WERI-Rb-1 (cell line): ENCODE measurements at regions not wholly inside any gene's neighbourhood (a gene's known extent, or its start where the extent isn't known, plus 50 kb on each side); places are given as distances from the start of the nearest gene placed in this dataset.
"Not testable (repeated sequence)": the region's sequence is repeated elsewhere in the genome, so short reads cannot be mapped to it uniquely, and the experiment has no call there.

Experiments used
- DNase-seq: peaks from one replicate; pipeline ENCODE4 v3.0.0-alpha.2; 2020
- H3K27ac ChIP-seq: fragments of 250-450 bp; sonication (Bioruptor Pico); 2 replicates; pipeline ENCODE4 v1.5.1; 2020; ENCODE audit warnings: mild to moderate bottlenecking, moderate library complexity
- H3K27me3 ChIP-seq: fragments of 250-450 bp; sonication (Bioruptor Pico); 2 replicates; pipeline ENCODE4 v1.5.1; 2021; ENCODE audit warnings: mild to moderate bottlenecking, low read depth, moderate library complexity; ENCODE audit not compliant: insufficient read depth, severe bottlenecking
- H3K36me3 ChIP-seq: fragments of 250-450 bp; sonication (Bioruptor Pico); 2 replicates; pipeline ENCODE4 v1.5.1; 2020; ENCODE audit warnings: mild to moderate bottlenecking, moderate library complexity
- H3K4me3 ChIP-seq: 2 replicates; pipeline ENCODE4 v1.5.1; 2011; ENCODE audit warnings: low read depth, mild to moderate bottlenecking, control low read depth, low read length
- H3K9me3 ChIP-seq: fragments of 250-450 bp; sonication (Bioruptor Pico); 2 replicates; pipeline ENCODE4 v1.5.1; 2021; ENCODE audit warnings: mild to moderate bottlenecking, moderate library complexity; ENCODE audit not compliant: severe bottlenecking
- TF ChIP-seq, protein P1 (sequence below): IDR thresholded peaks from 2 replicates; pipeline ENCODE4 v1.5.1; 2011; ENCODE audit warnings: low read depth, mild to moderate bottlenecking, control low read depth, inconsistent platforms, low read length

DNA sequence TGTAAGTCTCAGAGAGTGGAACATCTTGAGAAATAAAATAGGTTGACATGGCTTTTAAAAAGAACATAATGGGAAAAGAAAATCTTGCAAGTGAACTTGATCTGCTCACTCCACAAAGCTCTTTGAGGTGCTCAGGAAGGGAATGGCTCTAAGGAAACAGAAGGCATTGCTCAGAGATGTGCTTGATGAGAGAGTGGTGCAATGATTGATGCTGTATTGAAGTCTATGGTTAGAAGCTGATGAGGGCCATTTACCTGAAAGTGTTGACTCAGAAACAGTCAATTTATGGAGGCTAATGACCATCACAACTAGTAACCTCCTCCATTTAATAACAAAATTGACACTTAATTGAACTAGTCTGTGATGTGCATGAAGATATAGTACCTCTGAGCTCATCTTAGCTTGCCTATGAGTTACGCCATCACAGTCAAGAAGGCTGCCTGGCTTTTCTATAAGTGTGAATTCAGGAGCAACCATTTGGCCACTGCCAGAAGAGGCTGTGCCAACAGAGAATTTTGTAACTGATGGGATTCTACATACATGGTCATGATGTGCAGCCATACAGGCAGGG is 639.1 kb downstream of the JRKL start:
- DNase-seq = no peak
- H3K27ac ChIP-seq = no peak overlapping the region
- no peaks in the 10 kb centered on the region for H3K9me3 ChIP-seq
- H3K4me3 ChIP-seq = no peak overlapping the region
- no peaks in the 10 kb centered on the region for H3K36me3 ChIP-seq
- H3K27me3 ChIP-seq = no peaks in the 10 kb centered on the region
- TF ChIP-seq, protein P1, sequence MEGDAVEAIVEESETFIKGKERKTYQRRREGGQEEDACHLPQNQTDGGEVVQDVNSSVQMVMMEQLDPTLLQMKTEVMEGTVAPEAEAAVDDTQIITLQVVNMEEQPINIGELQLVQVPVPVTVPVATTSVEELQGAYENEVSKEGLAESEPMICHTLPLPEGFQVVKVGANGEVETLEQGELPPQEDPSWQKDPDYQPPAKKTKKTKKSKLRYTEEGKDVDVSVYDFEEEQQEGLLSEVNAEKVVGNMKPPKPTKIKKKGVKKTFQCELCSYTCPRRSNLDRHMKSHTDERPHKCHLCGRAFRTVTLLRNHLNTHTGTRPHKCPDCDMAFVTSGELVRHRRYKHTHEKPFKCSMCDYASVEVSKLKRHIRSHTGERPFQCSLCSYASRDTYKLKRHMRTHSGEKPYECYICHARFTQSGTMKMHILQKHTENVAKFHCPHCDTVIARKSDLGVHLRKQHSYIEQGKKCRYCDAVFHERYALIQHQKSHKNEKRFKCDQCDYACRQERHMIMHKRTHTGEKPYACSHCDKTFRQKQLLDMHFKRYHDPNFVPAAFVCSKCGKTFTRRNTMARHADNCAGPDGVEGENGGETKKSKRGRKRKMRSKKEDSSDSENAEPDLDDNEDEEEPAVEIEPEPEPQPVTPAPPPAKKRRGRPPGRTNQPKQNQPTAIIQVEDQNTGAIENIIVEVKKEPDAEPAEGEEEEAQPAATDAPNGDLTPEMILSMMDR = no peak

DNA sequence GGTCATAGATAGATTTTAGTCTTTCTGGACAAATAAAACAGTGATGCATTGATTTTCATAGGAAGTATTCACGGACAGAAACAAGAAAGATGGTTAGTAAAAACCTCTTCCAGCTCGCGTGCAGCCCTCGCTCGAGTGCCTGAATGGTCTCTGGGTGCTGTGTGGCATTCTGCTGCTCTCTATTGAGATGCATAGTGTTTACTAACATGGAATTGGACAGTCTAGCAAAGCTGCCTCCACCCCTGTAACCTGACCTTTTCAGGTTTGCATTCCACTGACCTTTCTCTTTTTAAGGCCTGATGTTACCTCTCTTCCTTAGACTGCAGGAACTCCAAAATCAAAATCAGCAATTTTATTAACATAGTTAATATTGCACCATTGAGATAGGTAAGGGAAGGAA is 643.4 kb downstream of the JRKL start:
- Histone ChIP-seq H3K9me3 (no peaks in the 10 kb centered on the region), H3K27me3 (no peaks in the 10 kb centered on the region), H3K4me3 (no peak overlapping the region), H3K36me3 (no peaks in the 10 kb centered on the region), H3K27ac (no peak overlapping the region)
- DNase-seq = no peak
- TF ChIP-seq, protein P1 = no peak

DNA sequence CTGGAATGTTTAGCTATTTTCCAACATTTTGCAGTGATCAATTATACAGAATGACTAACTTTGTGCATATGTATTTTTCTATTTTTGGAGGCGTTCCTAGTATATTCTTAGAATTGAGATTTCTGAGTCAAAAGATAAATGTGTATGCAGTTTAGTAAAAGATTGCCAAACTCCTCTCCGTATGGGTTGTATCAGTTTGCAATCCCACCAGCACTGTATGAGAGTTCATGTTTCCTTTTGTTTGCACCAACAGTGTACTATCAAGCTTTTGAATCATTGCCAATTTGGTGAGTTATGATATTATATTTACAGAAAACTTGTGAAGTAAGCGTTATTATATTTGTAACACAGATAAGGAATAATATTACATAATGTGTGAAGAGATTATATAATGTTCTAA is 658.7 kb downstream of the JRKL start:
- Histone ChIP-seq H3K27ac (no peak overlapping the region), H3K4me3 (no peak overlapping the region), H3K27me3 (no peaks in the 10 kb centered on the region), H3K36me3 (no peaks in the 10 kb centered on the region), H3K9me3 (no peaks in the 10 kb centered on the region)
- no peak for DNase-seq
- TF ChIP-seq, protein P1 = no peak

DNA sequence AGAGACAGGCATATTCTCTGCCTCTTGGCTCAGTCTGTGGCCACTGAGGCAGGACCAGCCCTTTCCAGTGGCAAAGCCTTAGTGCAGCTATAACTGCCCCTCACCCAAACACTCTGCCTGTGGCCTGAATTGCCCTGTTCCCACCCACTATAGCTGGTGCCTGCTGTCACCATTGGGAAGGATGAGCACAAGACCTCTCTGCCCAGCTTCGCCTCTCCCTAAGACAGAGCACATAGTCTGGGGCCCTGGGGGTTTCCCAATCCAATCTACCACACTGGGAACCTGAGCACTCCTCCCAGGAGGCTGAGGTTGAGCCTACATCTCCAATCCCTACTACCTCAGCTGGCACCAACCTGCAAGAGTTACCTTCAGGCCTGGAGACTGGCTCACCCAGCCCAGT is 670.4 kb downstream of the JRKL start:
- DNase-seq = no peak
- TF ChIP-seq, protein P1 = no peak

DNA sequence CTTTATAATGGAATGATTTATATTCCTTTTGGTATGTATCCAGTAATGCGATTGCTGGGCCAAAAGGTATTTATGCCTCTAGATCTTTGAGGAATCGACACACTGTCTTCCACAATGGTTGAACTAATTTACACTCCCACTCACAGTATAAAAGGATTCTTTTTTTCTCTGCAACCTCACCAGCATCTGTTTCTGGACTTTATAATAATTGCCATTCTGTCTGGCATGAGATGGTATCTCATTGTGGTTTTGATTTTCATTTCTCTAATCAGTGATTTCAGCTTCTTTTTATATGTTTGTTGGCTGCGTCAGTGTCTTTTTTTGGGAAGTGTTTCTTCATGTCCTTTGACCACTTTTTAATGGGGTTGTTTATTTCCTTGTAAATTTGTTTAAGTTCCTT is 679.3 kb downstream of the JRKL start:
- Histone ChIP-seq H3K27ac (no peak overlapping the region), H3K4me3 (no peak overlapping the region), H3K36me3 (no peaks in the 10 kb centered on the region), H3K27me3 (no peaks in the 10 kb centered on the region), H3K9me3 (no peaks in the 10 kb centered on the region)
- TF ChIP-seq, protein P1 = no peak
- no peak for DNase-seq

More for the DNA sequence above, 670.4 kb downstream of the JRKL start:
- Histone ChIP-seq H3K27ac (no peak overlapping the region), H3K27me3 (no peaks in the 10 kb centered on the region), H3K9me3 (no peaks in the 10 kb centered on the region), H3K4me3 (no peak overlapping the region), H3K36me3 (no peaks in the 10 kb centered on the region)

DNA sequence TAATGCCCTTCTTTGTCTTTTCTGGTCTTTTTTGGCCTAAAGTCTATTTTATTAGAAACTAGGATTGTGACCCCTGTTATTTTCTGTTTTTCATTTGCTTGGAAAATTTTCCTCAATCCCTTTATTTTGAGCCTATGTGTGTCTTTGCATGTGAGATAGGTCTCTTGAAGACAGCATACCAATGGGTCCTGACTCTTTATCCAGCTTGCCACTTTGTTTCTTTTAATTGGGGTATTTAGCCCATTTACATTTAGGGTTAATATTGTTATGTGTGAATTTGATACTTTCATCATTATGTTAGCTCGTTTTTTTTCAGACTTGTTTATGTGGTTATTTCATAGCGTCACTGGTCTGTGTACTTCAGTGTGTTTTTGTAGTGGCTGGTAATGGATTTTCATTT is 682.6 kb downstream of the JRKL start:
- DNase-seq = no peak
- Histone ChIP-seq H3K27me3 (no peaks in the 10 kb centered on the region), H3K27ac (no peak overlapping the region), H3K4me3 (no peak overlapping the region), H3K9me3 (no peaks in the 10 kb centered on the region), H3K36me3 (no peaks in the 10 kb centered on the region)
- TF ChIP-seq, protein P1 = no peak

DNA sequence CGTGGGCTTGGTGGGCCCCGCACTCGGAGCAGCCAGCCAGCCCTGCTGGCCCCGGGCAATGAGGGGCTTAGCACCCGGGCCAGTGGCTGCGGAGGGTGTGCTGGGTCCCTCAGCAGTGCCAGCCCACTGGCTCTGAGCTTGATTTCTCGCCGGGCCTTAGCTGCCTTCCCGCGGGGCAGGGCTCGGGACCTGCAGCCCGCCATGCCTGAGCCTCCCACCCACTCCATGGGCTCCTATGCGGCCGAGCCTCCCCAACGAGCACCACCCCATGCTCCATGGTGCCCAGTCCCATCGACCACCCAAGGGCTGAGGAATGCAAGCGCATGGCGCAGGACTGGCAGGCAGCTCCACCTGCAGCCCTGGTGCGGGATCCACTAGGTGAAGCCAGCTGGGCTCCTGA is 686.9 kb downstream of the JRKL start:
- not testable (repeated sequence) for H3K27ac ChIP-seq, H3K9me3 ChIP-seq

More for the DNA sequence above, 686.9 kb downstream of the JRKL start:
- not testable (repeated sequence) for H3K27me3 ChIP-seq, H3K4me3 ChIP-seq, H3K36me3 ChIP-seq, DNase-seq
